ENCODE measurements at regions not wholly inside any gene's neighbourhood (a gene's known extent, or its start where the extent isn't known, plus 50 kb on each side); places are given as distances from the start of the nearest gene placed in this dataset.

DNA sequence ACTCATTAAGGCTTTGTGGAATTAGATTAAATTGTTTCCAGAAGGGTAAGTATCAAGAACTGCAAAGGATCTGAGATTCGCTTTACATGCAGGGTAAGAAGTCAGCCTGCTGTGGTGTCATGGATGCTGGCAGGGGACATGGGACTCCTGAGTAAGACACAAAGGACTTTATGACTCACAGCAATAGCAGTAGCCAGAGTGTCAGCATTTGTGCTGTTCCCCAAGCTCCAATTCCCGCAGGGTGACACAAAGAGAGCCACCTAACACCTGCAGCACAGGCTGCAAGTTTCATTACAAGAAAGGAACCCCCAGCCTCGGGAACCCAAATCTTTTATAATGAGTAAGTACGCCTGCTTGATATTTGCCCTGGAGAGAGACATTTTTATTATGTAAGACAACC is 298.1 kb upstream of the POU3F1 start:
- no peak for DNase-seq

DNA sequence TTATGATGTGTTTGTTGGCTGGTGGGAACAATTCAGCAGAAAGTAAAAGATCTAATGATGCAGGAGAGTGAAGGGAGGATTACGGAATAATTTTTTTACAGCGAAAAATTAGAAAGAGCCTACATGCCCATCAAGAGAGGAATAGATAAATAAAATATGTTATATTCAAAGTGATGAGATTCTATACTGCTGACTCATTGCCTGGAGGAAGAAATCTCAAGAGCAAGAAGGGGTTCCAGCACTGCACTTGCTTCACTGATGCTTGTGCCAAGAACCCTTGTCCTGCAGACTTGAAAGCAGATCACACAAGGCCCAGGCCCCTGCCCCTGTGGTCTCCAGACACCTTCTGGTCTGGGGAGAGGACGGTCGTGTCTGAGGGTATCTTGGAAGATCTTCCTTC is 295.1 kb upstream of the POU3F1 start:
- DNase-seq = no peak

DNA sequence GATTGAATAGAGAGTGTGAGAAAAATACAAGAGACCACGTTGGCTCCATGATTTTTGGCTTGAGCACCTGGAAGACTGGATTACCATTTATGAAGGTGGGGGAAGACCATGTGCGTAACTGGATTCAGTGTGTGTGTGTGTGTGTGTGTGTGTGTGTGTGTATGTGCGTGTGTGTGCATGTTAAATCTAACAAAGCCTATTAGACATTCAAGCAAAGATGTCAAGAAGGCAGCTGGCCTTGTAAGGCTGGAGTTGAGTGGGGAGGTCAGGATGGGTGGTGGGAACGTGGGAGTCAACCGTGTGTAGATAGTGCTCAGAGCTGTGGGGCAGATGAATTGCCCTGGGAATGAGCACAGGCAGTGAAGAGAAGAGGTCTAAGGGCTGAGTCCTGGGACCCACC is 293.8 kb upstream of the POU3F1 start:
- DNase-seq = no peak

DNA sequence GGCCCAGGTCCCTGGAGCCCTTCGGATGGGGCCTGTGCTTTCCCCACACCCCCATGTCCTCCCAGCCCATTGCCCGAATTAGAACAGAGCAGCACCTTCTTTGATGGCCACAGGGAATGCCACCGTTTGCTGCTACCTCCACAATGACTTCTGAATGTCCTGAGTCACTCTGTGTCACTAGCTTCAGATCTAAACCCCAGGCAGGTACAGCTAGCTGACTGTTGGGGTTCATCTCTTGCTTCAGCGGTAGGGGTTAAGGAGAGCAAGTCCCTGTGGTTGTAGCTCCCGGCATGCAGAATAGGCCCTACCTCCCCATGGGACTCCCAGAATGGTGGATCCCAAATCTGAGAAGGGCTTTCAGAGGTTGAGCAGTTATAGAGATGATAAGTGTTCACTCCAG is 291.1 kb upstream of the POU3F1 start:
- no peak for DNase-seq

DNA sequence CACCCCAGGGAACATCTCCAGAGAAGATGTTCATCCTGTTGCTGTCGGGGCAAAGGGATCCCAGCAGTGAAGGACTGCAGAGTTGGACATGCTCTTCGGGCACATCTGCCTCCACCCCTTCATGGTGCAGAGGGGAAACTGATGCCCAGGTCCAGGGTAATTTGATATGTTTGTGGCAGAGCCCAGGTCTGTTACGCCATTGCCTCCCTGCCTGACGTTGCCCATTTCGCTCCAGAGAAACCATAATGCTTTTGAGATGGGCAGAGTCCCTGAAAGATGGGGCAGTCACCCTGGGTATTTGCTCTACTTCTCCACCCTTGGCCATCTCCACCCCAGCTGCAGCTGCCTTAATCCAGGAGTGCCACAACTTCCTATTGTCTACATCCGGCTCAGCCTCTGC is 290.4 kb upstream of the POU3F1 start:
- no peak for DNase-seq

DNA sequence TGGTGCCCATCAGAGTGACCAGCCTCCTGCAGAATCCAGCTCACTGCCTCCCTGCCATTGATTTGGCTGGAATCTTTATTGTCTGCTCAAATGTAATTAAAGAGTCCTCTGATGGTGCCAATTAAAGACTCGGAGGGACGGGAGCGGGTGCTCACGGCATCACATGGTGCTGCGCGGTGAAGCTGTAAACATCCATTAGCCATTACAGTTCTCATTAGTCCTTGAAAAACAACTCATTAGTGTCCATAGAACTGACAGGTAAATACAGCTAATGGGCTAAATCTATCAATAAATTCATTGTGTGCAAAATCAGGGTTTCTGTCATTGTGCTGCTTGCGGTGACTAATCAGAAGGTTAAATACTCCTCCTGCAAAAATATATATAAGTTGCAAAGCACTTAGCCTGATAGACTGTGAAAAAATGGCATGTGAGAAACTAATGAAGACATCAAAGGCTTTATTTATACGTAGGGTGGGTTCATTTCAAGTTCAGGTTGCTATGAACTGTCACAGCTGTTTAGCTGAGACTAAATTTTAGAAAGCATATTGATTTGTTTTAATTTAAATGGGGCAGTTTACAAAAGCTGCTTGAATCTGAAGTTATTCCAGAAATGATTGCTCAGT is 289.8 kb upstream of the POU3F1 start:
- DNase-seq = no peak

DNA sequence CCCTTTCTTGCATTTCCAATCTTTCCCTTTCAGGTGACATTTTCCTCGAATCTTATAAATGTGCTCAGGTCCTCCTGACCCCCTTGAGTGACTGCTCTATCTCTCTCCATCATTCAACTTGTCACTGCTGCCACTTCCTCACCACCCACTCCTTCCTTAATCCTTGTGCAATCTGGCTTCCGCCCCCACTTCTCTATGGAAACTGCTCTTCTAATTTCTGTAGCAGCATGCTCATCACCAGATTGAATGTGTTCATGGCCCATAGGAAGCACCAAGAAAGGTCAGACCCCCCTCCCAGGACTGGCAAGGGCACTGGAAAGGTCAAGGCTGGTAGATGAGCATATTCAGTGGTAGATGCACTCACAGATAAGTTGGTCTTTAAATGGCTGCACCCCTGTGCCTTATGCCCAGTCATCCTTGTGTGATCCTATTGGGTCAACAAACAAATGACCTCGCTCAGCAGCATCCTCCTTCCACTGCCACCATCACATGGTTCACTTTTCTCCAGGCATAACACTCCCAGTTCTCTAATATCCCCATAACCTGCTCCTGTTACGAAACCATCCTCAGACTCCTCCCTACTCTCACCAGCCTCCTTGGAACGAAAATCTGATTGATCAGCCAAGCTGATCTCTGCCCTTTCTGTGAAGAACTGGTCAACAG is 288.5 kb upstream of the POU3F1 start:
- peak in 14 of 58 donors; percentile 1 to 35 (median 19) for DNase-seq

DNA sequence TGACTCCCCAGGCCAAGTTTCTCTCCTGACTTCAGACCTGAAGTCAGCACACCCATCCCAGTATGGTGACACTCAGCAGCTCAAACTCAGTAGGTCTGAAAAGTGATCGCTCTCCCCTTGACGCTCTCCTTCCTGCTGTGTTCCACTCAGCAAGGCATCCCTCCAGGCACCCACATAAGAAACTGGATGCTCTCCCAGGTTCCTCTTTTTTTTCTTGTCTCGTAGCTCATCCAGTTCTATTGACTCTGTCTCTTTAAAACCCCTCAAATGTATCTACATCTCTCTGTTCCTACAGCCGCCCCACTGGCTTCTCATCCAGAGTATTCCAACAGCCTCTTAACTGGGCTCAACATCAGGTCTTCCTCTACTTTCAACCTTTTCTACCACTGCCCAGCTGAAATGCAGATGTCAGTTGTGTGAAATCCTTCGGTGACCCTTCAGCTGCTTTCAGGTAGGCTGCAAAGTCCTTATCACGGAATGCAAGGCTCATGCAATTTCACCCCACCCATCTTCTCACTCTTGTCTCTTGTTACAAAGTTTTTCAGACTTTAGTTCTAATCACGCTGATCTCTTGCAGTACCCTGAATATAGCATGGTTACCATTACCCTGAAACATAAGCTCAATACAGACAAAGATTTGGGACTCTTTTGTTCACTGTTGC is 286.2 kb upstream of the POU3F1 start:
- DNase-seq = peak in 1 of 58 donors; percentile 1

DNA sequence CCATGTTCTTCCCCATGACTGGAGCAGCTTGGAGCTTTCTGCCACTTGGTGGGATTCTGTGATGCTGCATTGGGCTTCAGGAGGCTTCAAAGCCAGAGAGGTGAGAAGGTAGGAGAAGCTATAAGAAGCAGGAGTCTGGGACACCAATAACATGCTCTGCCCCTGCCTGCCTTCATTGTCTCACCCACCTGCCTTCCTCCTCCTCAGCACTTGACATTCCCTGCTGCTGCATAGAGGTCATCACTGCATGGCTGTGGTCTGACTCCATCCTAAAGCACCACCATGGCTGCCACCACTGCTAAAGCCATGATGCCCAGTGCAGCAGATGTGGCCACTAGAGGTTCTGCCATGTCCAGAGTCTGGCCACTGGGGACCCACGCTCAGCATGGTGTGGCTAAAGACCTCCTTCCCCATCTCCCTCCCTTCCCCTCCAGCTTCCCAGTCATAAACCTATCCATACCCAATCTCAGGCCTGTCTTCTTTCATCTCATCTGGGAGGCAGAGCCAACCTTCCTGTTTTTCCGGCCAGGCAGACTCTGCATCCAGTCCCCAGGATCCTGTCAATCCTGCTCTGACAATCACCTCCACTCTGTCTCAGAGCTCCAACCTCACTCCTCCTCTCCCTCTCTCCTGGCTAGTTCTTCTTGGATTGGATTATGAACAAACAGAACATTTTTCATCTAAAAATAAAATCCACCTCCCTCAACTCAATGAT is 285.1 kb upstream of the POU3F1 start:
- DNase-seq = peak in 2 of 58 donors; percentile 9 to 42

DNA sequence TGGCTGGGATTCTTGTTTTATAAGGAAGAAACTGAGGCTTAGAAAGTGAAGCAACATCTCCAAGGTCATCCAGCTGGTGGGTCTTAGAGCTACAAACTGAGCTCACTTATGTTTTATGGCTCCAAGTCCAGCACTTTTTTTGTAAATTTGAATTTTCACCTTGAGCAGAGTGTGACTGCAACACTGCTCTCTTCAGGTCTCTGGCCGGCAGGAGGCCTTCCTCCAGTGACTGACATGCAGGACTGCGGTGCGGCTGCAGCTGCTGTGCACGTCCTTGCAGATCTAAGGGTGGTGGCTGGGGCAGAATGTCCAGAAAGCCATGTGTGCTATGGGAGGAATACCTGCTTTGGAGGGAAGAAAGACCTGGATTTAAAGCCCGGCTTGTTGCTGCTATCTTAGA is 284.2 kb upstream of the POU3F1 start:
- DNase-seq = no peak

DNA sequence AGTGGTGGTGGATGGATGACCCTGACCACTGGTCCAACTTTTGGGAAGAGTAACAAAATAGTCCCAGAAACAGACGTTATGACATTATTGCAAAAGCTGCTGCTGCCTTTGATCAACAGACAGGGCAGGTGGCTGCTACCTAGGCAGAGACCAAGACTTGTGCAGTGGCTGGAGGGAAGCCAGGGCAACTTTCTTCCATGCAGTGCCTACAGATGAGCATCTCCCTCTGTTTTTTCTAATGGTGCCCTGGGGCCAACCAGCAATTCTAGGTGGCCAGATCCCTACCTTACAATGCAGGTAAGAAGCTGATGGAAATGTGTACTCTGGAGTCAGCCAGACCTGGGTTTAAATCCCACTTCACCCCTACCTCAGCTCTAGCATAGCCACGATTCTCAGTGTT is 283.1 kb upstream of the POU3F1 start:
- no peak for DNase-seq

DNA sequence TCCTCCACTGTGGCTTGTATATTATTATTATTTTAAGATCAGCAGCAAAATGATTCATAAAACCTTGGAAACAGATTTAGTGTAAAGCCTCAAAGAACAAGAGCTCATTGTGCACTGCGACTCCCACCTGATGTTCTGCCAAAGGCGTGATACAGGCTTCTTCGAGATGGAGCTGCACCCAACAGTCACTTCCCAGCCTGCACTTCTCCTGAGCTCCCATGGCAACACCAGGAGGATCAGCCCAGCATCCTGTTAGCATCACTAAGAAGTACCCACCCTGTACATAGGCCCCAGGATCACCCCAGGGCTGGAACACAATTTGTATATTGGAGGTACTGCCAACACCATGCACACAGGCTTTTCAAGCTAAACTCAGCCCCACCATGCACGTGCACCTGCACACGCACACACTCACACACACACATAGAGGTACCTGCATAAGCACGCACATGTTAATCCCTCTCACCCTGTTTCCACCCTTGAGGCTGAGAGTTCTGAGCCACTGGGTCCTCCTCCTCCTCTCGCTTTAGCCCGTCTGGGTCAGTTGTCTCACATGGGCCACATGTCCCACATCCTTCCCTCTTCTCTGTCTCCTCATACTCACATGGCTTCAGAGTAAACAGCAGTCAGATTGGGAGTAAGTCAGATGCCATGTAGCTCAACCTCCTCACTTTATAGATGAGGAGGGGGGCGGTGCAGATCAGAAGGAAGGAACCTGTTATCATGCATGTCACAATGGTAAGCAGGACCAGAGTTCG is 281.9 kb upstream of the POU3F1 start:
- DNase-seq = peak in 31 of 58 donors; percentile 2 to 74 (median 34)

DNA sequence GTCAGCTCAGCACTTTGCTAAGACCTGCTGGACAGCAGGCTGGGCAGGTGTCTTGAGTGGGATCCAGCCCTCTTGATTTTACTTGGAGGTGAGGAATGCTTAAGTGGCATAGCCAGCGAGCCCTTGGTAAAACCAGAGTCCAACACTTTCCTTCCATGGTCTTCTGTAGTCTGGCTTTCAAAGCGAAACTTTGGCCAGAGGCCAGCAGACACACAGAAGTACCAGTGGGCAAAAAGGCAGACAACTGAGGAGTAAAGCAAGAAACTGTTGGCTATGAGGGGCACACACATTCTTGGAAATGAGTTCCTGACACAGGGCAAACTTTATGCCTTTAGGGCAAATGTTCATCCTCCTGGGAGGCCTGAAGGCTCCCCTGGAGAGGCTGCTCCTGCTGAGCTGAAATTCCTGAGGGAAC is 281.0 kb upstream of the POU3F1 start:
- DNase-seq = peak in 2 of 58 donors; percentile 6 to 69

DNA sequence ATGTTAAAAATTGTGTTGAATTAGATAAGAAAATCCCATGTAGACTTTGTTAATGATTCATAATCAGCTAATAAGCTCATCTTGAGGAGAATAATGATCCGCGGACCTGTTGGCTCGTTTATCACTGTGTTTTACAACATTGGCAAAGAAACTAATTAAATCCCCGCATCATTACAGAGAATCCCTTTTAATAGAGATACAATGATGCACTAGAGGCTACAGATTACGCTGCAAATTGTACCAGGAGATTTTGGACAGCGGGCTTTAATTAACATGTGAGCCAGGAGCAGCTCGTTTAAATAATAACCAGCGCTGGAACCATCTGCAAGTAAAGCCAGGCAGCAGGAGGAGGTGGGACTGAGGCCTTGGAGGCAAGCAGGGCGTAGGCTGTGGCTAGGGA is 280.3 kb upstream of the POU3F1 start:
- no peak for DNase-seq

DNA sequence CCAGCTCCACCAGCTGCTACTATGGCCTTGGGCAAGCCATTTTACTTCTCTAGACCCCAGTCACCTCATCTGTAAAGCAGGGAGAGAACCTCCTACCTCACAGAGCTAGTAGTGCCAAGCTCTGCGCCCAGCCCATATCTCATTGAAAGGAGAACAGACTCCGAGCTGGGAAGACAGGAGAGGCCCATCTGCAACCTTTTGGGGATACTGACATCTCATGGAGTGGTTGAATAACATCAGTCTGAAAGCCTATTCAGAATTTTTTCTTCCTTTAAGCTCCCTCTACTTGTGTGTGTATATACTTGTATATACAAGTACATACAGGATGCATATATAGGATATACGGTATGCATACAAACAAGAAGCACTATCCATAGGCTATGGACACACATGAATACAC is 279.5 kb upstream of the POU3F1 start:
- no peak for DNase-seq

DNA sequence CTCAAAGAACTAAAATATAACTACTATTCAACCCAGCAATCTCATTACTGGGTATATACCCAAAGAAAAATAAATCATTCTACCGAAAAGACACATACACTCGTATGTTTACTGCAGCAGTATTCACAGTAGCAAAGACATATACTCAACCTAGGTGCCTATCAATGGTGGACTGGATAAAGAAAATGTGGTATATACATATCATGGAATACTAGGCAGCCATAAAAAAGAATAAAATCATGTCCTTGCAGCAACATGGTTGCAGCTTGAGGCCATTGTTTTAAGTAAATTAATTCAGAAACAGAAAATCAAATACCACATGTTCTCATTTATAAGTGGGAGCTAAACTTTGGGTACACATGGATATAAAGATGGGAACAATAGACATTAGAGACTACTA is 266.2 kb upstream of the POU3F1 start:
- DNase-seq = no peak

DNA sequence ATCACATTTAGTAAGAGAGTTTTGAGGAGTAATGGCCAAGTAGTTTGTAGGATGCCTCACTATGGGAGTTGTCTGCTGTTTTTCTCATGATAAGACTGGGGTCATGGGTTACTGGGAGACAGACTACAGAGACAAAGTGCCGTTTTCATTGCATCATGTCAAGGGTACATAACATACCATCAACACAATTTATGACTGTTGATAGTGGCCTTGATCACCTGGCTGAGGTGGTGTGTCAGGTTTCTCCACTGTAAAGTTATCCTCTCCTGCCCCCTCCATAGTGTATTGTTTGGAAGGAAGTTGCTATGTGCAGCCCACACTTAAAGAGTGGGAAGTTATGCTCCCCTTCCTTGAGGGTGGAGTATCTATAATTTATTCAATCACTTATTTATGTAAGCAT is 263.5 kb upstream of the POU3F1 start:
- no peak for DNase-seq

DNA sequence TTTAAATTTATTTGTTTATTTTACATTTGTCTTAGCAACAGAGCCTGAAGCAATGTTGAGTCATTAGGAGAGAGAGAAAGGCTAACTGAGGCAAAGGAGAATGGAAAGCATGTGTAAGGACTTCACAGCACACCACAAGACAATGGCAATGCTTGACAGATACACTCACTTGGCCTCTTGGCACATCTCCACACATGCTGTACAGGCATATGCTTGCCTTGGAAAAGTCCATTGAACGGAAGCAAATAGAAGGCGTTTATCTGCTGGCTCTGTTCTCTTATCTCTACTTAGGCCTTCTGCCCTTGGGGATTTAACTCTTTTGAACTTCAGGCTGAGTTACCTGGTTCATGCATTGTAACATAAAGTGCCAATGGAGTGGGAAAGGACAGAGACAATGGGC is 262.2 kb upstream of the POU3F1 start:
- no peak for DNase-seq

DNA sequence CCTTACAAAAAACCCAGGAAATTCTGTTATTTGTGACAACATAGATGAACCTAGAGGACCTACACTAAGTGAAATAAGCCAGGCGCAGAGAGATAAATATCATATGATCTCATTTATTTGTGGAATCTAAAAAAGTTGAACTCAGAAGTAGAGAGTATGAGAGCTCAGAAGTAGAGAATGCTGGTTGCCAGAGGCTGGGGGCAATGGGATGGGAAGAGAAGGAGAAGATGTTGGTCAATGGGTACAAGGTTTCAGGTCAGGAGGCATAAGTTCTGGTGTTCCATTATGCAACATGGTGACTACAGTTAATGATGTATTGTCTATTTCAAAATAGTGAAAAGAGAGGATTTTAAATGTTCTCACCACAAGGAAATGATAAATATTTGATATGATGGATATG is 259.1 kb upstream of the POU3F1 start:
- no peak for DNase-seq

DNA sequence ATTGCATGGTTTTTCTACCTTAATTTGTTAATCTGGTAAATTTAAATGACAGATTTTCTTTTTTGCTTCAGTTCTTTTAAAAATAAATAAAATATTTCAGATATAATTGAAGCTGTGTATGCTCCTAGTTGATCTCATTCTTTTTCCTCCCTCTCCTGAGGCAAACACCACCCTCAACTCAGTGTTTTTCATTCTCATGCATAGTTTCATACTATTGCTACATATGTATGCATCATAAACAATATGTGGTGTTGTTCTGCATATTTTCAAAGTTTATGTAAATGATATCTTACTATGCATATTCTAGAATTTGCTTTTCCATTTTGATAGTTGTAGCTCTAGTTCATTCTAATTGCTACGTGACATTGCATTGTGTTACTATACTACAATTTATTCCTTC is 257.2 kb upstream of the POU3F1 start:
- DNase-seq = no peak

DNA sequence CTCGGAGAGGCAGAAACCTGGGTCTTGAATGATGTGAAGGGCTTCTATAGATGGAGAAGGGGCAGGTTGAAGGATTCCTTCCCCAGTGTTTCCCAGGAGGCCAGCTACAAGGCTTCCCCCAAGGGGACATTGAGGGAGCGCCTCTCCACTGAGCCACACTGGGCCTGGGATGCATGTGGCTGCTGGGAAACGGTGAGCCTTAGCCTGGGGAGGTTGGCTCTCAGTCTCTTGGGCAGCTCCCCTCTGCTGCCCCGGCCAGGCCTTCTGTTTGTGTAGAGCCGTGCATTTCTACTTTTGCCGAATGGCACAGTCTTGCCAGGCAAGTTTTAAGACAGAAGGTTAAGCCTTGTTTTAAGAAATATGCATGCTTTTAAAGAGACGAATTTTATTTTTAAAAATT is 254.4 kb upstream of the POU3F1 start:
- peak in 1 of 58 donors; percentile 3 for DNase-seq

DNA sequence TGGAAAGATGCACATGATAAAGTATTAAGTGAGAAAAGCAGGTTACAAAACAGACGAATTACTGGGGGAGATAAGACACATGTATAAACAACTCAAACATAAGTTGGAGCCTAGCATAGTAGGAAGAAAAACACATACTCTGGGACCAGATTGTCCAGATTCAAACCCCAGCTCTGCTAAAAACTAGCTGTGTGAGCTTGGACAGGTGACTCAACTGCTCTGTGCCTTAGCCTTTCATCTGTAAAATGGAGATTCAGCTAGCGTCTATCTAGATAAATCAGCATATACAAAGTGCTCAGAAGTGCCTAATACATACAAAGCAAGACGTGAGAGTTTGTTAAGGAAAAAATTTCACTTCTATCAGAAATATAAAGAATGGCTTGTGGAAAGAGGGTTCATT is 254.0 kb upstream of the POU3F1 start:
- DNase-seq = no peak
